ENCODE measurements at regions not wholly inside any gene's neighbourhood (a gene's known extent, or its start where the extent isn't known, plus 50 kb on each side); places are given as distances from the start of the nearest gene placed in this dataset.

DNA sequence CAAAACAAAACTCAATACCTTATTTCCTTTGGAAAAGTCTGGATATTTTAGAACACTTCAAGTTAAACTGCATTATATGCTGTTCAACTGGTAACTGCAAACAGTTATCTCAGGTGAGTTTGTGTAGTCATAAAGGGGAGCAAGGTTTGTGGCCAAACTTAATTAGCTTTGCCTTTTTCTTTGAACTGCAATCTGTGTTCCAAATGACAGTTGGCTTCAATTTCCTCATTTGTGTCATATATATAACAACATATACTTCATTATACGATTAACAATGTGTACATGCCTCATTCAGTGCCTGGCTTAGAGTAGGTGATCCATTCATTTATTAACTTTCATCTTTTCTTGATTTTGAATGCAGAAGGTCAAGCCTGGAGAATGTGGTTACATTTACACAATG is 55.8 kb downstream of the KCNE4 start:
- Mint-ChIP-seq H3K4me3 (no peak overlapping the region), H3K27ac (no peak overlapping the region), H3K9me3 (no peaks in the 10 kb centered on the region), H3K36me3 (no peaks in the 10 kb centered on the region), H3K27me3 (ENCODE audit: insufficient read depth, low read depth) (no peaks in the 10 kb centered on the region), H3K4me1 (no peaks in the 10 kb centered on the region)
- no peak for DNase-seq (ENCODE audit: low spot score)
- H3K4me3 ChIP-seq = no peak overlapping the region
- no peaks in the 10 kb centered on the region for H3K27me3 ChIP-seq
- H3K9ac ChIP-seq = no peak overlapping the region
- no peaks in the 10 kb centered on the region for H3K36me3 ChIP-seq
- no peaks in the 10 kb centered on the region for H4K20me1 ChIP-seq (ENCODE audit: low read depth)
- H2AFZ ChIP-seq (replicated peaks) = no peak overlapping the region
- H3F3A ChIP-seq (ENCODE audit: low read depth) = no peaks in the 10 kb centered on the region
- no peak overlapping the region for H3K4me2 ChIP-seq
- no peaks in the 10 kb centered on the region for H3K4me1 ChIP-seq
- TF ChIP-seq, protein P1, sequence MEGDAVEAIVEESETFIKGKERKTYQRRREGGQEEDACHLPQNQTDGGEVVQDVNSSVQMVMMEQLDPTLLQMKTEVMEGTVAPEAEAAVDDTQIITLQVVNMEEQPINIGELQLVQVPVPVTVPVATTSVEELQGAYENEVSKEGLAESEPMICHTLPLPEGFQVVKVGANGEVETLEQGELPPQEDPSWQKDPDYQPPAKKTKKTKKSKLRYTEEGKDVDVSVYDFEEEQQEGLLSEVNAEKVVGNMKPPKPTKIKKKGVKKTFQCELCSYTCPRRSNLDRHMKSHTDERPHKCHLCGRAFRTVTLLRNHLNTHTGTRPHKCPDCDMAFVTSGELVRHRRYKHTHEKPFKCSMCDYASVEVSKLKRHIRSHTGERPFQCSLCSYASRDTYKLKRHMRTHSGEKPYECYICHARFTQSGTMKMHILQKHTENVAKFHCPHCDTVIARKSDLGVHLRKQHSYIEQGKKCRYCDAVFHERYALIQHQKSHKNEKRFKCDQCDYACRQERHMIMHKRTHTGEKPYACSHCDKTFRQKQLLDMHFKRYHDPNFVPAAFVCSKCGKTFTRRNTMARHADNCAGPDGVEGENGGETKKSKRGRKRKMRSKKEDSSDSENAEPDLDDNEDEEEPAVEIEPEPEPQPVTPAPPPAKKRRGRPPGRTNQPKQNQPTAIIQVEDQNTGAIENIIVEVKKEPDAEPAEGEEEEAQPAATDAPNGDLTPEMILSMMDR (IDR thresholded peaks at IDR 0.05) = no peak
- TF ChIP-seq EZH2phosphoT487 (IDR thresholded peaks at IDR 0.05) (no peak), EZH2 (IDR thresholded peaks at IDR 0.05) (no peak)
- H3K79me2 ChIP-seq (ENCODE audit: low read depth) = no peaks in the 10 kb centered on the region
- H3K9me3 ChIP-seq (ENCODE audit: low read depth) = no peaks in the 10 kb centered on the region
- no peak overlapping the region for H3K27ac ChIP-seq

GRCh38 chr2:223108351-223109050 is 56.5 kb downstream of the KCNE4 start:
- no peaks in the 10 kb centered on the region for H3K27me3 ChIP-seq
- no peaks in the 10 kb centered on the region for H3K79me2 ChIP-seq (ENCODE audit: low read depth)
- H3K4me2 ChIP-seq = no peak overlapping the region
- H3K9me3 Mint-ChIP-seq = no peaks in the 10 kb centered on the region
- no peak overlapping the region for H3K27ac Mint-ChIP-seq
- no peak for DNase-seq (ENCODE audit: low spot score)
- H3K9ac ChIP-seq = no peak overlapping the region
- H3K9me3 ChIP-seq (ENCODE audit: low read depth) = no peaks in the 10 kb centered on the region
- no peaks in the 10 kb centered on the region for H3K36me3 ChIP-seq
- H3K27me3 Mint-ChIP-seq (ENCODE audit: insufficient read depth, low read depth) = no peaks in the 10 kb centered on the region
- H3K4me1 Mint-ChIP-seq = no peaks in the 10 kb centered on the region
- no peak for TF ChIP-seq EZH2phosphoT487 (IDR thresholded peaks at IDR 0.05)
- TF ChIP-seq, protein P1 (IDR thresholded peaks at IDR 0.05) = no peak
- TF ChIP-seq EZH2 (IDR thresholded peaks at IDR 0.05) = no peak
- H3K4me3 Mint-ChIP-seq = no peak overlapping the region
- H3K4me1 ChIP-seq = no peaks in the 10 kb centered on the region
- no peaks in the 10 kb centered on the region for H3F3A ChIP-seq (ENCODE audit: low read depth)
- no peaks in the 10 kb centered on the region for H4K20me1 ChIP-seq (ENCODE audit: low read depth)
- H3K36me3 Mint-ChIP-seq = no peaks in the 10 kb centered on the region
- no peak overlapping the region for H3K4me3 ChIP-seq
- no peak overlapping the region for H3K27ac ChIP-seq
- H2AFZ ChIP-seq (replicated peaks) = no peak overlapping the region

DNA sequence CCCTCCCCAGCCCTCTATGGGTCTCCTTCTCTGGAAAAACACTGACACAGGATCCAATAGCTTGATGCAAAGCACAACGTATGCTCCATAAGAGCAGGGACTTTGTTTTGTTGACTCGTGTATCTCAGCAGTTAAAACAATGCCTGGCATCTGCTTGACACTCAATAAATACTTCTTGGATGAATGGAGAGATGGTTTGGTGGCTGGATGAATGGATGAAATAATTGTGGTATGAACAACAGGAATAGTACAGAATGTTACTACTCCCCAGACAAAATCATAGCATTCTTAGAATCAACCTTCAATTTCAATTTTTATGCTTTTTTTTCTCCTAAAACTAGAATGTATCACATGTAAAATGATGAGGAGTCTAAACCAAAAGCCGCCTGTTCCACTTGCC is 57.4 kb downstream of the KCNE4 start:
- H3K27ac Mint-ChIP-seq = no peak overlapping the region
- no peak overlapping the region for H3K4me2 ChIP-seq

More for the DNA sequence above, 57.4 kb downstream of the KCNE4 start:
- Histone ChIP-seq H3K4me1 (no peaks in the 10 kb centered on the region), H3K27me3 (no peaks in the 10 kb centered on the region), H3K79me2 (ENCODE audit: low read depth) (no peaks in the 10 kb centered on the region), H3K36me3 (no peaks in the 10 kb centered on the region), H3K9me3 (ENCODE audit: low read depth) (no peaks in the 10 kb centered on the region), H4K20me1 (ENCODE audit: low read depth) (no peaks in the 10 kb centered on the region), H3F3A (ENCODE audit: low read depth) (no peaks in the 10 kb centered on the region), H2AFZ (replicated peaks) (no peak overlapping the region), H3K4me3 (no peak overlapping the region), H3K9ac (no peak overlapping the region), H3K27ac (no peak overlapping the region)
- Mint-ChIP-seq H3K9me3 (no peaks in the 10 kb centered on the region), H3K4me3 (no peak overlapping the region), H3K36me3 (no peaks in the 10 kb centered on the region), H3K27me3 (ENCODE audit: insufficient read depth, low read depth) (no peaks in the 10 kb centered on the region), H3K4me1 (no peaks in the 10 kb centered on the region)
- DNase-seq (ENCODE audit: low spot score) = no peak
- TF ChIP-seq EZH2 (IDR thresholded peaks at IDR 0.05) (no peak), EZH2phosphoT487 (IDR thresholded peaks at IDR 0.05) (no peak)
- TF ChIP-seq, protein P1 (IDR thresholded peaks at IDR 0.05) = no peak

Measured in neural progenitor cell (in vitro differentiated cells).